ENCODE measurements at regions not wholly inside any gene's neighbourhood (a gene's known extent, or its start where the extent isn't known, plus 50 kb on each side); places are given as distances from the start of the nearest gene placed in this dataset.

- DNase-seq (ENCODE audit: low spot score) (no peak), ATAC-seq (no peak)
- intact Hi-C loops (cut with DNase I): no loop called here
Measured at GRCh38 chr4:181162676-181163075, 1080.5 kb upstream of the TENM3 start.

GRCh38 chr4:181166742-181167399 lies 1076.3 kb upstream of the TENM3 start:
- intact Hi-C loops (cut with DNase I): no loop called here
- ATAC-seq (no peak), DNase-seq (ENCODE audit: low spot score) (no peak)

GRCh38 chr4:181168011-181168805 lies 1075.0 kb upstream of the TENM3 start:
- intact Hi-C loops (cut with DNase I): no loop called here
- DNase-seq (ENCODE audit: low spot score) (no peak), ATAC-seq (no peak)

GRCh38 chr4:181173046-181173445 lies 1070.2 kb upstream of the TENM3 start:
- intact Hi-C loops (cut with DNase I): no loop called here
- DNase-seq (ENCODE audit: low spot score) (no peak), ATAC-seq (no peak)

GRCh38 chr4:181176306-181176705 lies 1066.9 kb upstream of the TENM3 start:
- DNase-seq (ENCODE audit: low spot score): no peak
- intact Hi-C loops (cut with DNase I): no loop called here
- no peak for ATAC-seq

GRCh38 chr4:181181331-181181730 lies 1061.9 kb upstream of the TENM3 start:
- ATAC-seq (no peak), DNase-seq (ENCODE audit: low spot score) (no peak)
- intact Hi-C loops (cut with DNase I): no loop called here

GRCh38 chr4:181189751-181190150 lies 1053.5 kb upstream of the TENM3 start:
- ATAC-seq (no peak), DNase-seq (ENCODE audit: low spot score) (no peak)
- intact Hi-C loops (cut with DNase I): no loop called here

- peak; percentile 39 for ATAC-seq
- intact Hi-C loops (cut with DNase I): no loop called here
- DNase-seq (ENCODE audit: low spot score): no peak
Measured at GRCh38 chr4:181193131-181193930, 1049.9 kb upstream of the TENM3 start.

GRCh38 chr4:181194096-181194495 lies 1049.1 kb upstream of the TENM3 start:
- DNase-seq (ENCODE audit: low spot score) (no peak), ATAC-seq (no peak)
- intact Hi-C loops (cut with DNase I): no loop called here

GRCh38 chr4:181200076-181200475 lies 1043.1 kb upstream of the TENM3 start:
- ATAC-seq (no peak), DNase-seq (ENCODE audit: low spot score) (no peak)
- intact Hi-C loops (cut with DNase I): no loop called here

- no peak for DNase-seq (ENCODE audit: low spot score)
- ATAC-seq: no peak
- intact Hi-C loops (cut with DNase I): no loop called here
Measured at GRCh38 chr4:181202240-181202639, 1041.0 kb upstream of the TENM3 start.

- intact Hi-C loops (cut with DNase I): no loop called here
- DNase-seq (ENCODE audit: low spot score) (no peak), ATAC-seq (no peak)
Measured at GRCh38 chr4:181204109-181204508, 1039.1 kb upstream of the TENM3 start.

GRCh38 chr4:181213551-181213950 lies 1029.7 kb upstream of the TENM3 start:
- intact Hi-C loops (cut with DNase I): no loop called here
- no peak for ATAC-seq
- no peak for DNase-seq (ENCODE audit: low spot score)

GRCh38 chr4:181216501-181216900 lies 1026.7 kb upstream of the TENM3 start:
- DNase-seq (ENCODE audit: low spot score): no peak
- no peak for ATAC-seq
- intact Hi-C loops (cut with DNase I): no loop called here

- intact Hi-C loops (cut with DNase I): no loop called here
- ATAC-seq (no peak), DNase-seq (ENCODE audit: low spot score) (no peak)
Measured at GRCh38 chr4:181219783-181220416, 1023.3 kb upstream of the TENM3 start.

- ATAC-seq (no peak), DNase-seq (ENCODE audit: low spot score) (no peak)
- intact Hi-C loops (cut with DNase I): no loop called here
Measured at GRCh38 chr4:181224852-181225251, 1018.4 kb upstream of the TENM3 start.

- intact Hi-C loops (cut with DNase I): no loop called here
- DNase-seq (ENCODE audit: low spot score) (no peak), ATAC-seq (no peak)
Measured at GRCh38 chr4:181225616-181226261, 1017.5 kb upstream of the TENM3 start.

- no peak for DNase-seq (ENCODE audit: low spot score)
- intact Hi-C loops (cut with DNase I): no loop called here
- ATAC-seq: no peak
Measured at GRCh38 chr4:181234951-181235680, 1008.1 kb upstream of the TENM3 start.
